ENCODE measurements at regions not wholly inside any gene's neighbourhood (a gene's known extent, or its start where the extent isn't known, plus 50 kb on each side); places are given as distances from the start of the nearest gene placed in this dataset.
"Not testable (repeated sequence)": the region's sequence is repeated elsewhere in the genome, so short reads cannot be mapped to it uniquely, and the experiment has no call there.

- H3K4me3 ChIP-seq (ENCODE audit: low read depth, low read length): no peak overlapping the region
- no peak for TF ChIP-seq CTCF (IDR thresholded peaks at IDR 0.05; ENCODE audit: low read depth, low read length, missing control alignments)
- in situ Hi-C loops (cut with HindIII; ENCODE audit: low sequenced_read_pairs): no loop called here
- DNase-seq (ENCODE audit: low read depth): no peak
These were observed 958.6 kb downstream of the TRAM1L1 start for GRCh38 chr4:116126794-116127193.

- TF ChIP-seq CTCF (IDR thresholded peaks at IDR 0.05; ENCODE audit: low read depth, low read length, missing control alignments): no peak
- H3K4me3 ChIP-seq (ENCODE audit: low read depth, low read length): no peak overlapping the region
- no peak for DNase-seq (ENCODE audit: low read depth)
- in situ Hi-C loops (cut with HindIII; ENCODE audit: low sequenced_read_pairs): no loop called here
These were observed 963.3 kb downstream of the TRAM1L1 start for GRCh38 chr4:116122124-116122523.

- TF ChIP-seq CTCF (IDR thresholded peaks at IDR 0.05; ENCODE audit: low read depth, low read length, missing control alignments): no peak
- H3K4me3 ChIP-seq (ENCODE audit: low read depth, low read length): no peak overlapping the region
- in situ Hi-C loops (cut with HindIII; ENCODE audit: low sequenced_read_pairs): no loop called here
- peak; percentile 5 for DNase-seq (ENCODE audit: low read depth)
These were observed 967.2 kb downstream of the TRAM1L1 start for GRCh38 chr4:116118221-116118620.

- H3K4me3 ChIP-seq (ENCODE audit: low read depth, low read length); in situ Hi-C loops (cut with HindIII; ENCODE audit: low sequenced_read_pairs); DNase-seq (ENCODE audit: low read depth): not testable (repeated sequence)
These were observed 972.5 kb downstream of the TRAM1L1 start for GRCh38 chr4:116112861-116113260.

- no peak for TF ChIP-seq CTCF (IDR thresholded peaks at IDR 0.05; ENCODE audit: low read depth, low read length, missing control alignments)
- in situ Hi-C loops (cut with HindIII; ENCODE audit: low sequenced_read_pairs): no loop called here
- H3K4me3 ChIP-seq (ENCODE audit: low read depth, low read length): no peak overlapping the region
- no peak for DNase-seq (ENCODE audit: low read depth)
These were observed 974.7 kb downstream of the TRAM1L1 start for GRCh38 chr4:116110713-116111112.

GRCh38 chr4:116108606-116109005, 976.8 kb downstream of the TRAM1L1 start:
- TF ChIP-seq CTCF (IDR thresholded peaks at IDR 0.05; ENCODE audit: low read depth, low read length, missing control alignments): no peak
- no peak for DNase-seq (ENCODE audit: low read depth)
- no peak overlapping the region for H3K4me3 ChIP-seq (ENCODE audit: low read depth, low read length)
- in situ Hi-C loops (cut with HindIII; ENCODE audit: low sequenced_read_pairs): no loop called here

- no peak for DNase-seq (ENCODE audit: low read depth)
- H3K4me3 ChIP-seq (ENCODE audit: low read depth, low read length): no peak overlapping the region
- TF ChIP-seq CTCF (IDR thresholded peaks at IDR 0.05; ENCODE audit: low read depth, low read length, missing control alignments): no peak
- in situ Hi-C loops (cut with HindIII; ENCODE audit: low sequenced_read_pairs): no loop called here
These were observed 984.1 kb downstream of the TRAM1L1 start for GRCh38 chr4:116101321-116101720.
